H1 (cell line): ENCODE measurements at regions not wholly inside any gene's neighbourhood (a gene's known extent, or its start where the extent isn't known, plus 50 kb on each side); places are given as distances from the start of the nearest gene placed in this dataset.

Source experiments
- CTCF ChIA-PET: fragments of 300-600 bp; sonication (Branson Sonifier 250); formaldehyde crosslinking; loops from one replicate; lab custom pipeline; 2021; ENCODE audit not compliant: partially characterized antibody; lab: Charles Lee
- POLR2A ChIA-PET: fragments of 300-600 bp; sonication (Branson Sonifier 250); formaldehyde crosslinking; loops from one replicate; lab custom pipeline; 2021; ENCODE audit warnings: inconsistent platforms; ENCODE audit not compliant: partially characterized antibody; lab: Charles Lee
- DNase-seq, 2 experiments: peaks; one replicate each; pipeline versions ENCODE4 v3.0.0 to v3.0.0-alpha.2; 2010 to 2022; ENCODE audit warnings: low spot score in 2 of 2, low read depth in 1 of 2, mixed read lengths in 1 of 2
- FAIRE-seq: peaks from 2 replicates; lab custom pipeline; 2011; peaks lifted over from hg19 to GRCh38; lab: Jason Lieb, UNC
- H2AFZ ChIP-seq: 2 replicates; pipeline ENCODE4 v1.8.1; 2012; ENCODE audit warnings: low read length, inconsistent platforms
- H2AK5ac ChIP-seq: 2 replicates; pipeline ENCODE4 v1.6.1; 2013; ENCODE audit warnings: low read depth, low read length
- H2BK120ac ChIP-seq: replicated peaks from 2 replicates; pipeline ENCODE3; 2013; ENCODE audit warnings: low read depth, low read length, inconsistent platforms
- H2BK12ac ChIP-seq: 2 replicates; pipeline ENCODE4 v1.6.1; 2013; ENCODE audit warnings: low read depth, low read length
- H2BK15ac ChIP-seq: 2 replicates; pipeline ENCODE4 v1.6.1; 2013; ENCODE audit warnings: low read length
- H2BK20ac ChIP-seq: 2 replicates; pipeline ENCODE4 v1.6.1; 2013; ENCODE audit warnings: low read length
- H2BK5ac ChIP-seq: 2 replicates; pipeline ENCODE4 v1.6.1; 2013; ENCODE audit warnings: low read depth, low read length
- H3K14ac ChIP-seq: 2 replicates; pipeline ENCODE4 v1.6.1; 2013; ENCODE audit warnings: inconsistent platforms; ENCODE audit not compliant: insufficient read length
- H3K18ac ChIP-seq: 2 replicates; pipeline ENCODE4 v1.6.1; 2013; ENCODE audit warnings: low read length; ENCODE audit errors: extremely low read depth
- H3K23ac ChIP-seq: 2 replicates; pipeline ENCODE4 v1.6.1; 2013; ENCODE audit warnings: inconsistent platforms; ENCODE audit not compliant: insufficient read length
- H3K23me2 ChIP-seq: 2 replicates; pipeline ENCODE4 v1.6.1; 2013; ENCODE audit warnings: low read depth, low read length
- H3K27ac ChIP-seq: 2 replicates; pipeline ENCODE4 v1.6.1; 2011; ENCODE audit warnings: low read depth, low read length, inconsistent platforms
- H3K27me3 ChIP-seq, 4 experiments: replicated peaks in 1 of 4; 1 replicate in 1 of 4; 2 replicates in 3 of 4; pipeline versions ENCODE4 v1.6.1 to v1.8.1; 2011 to 2013; ENCODE audit warnings: low read length in 3 of 4, mild to moderate bottlenecking in 3 of 4, inconsistent platforms in 2 of 4, mixed read lengths in 2 of 4, moderate library complexity in 1 of 4; ENCODE audit not compliant: control insufficient read depth in 3 of 4, insufficient read depth in 3 of 4; ENCODE audit errors: extremely low read depth in 1 of 4
- H3K36me3 ChIP-seq, 4 experiments: 2 replicates each; pipeline versions ENCODE4 v1.6.1 to v1.8.1; 2011 to 2013; ENCODE audit warnings: mild to moderate bottlenecking in 4 of 4, low read length in 3 of 4, moderate library complexity in 2 of 4, control low read depth in 1 of 4, inconsistent platforms in 1 of 4; ENCODE audit not compliant: insufficient read depth in 4 of 4, control insufficient read depth in 2 of 4
- H3K4ac ChIP-seq: replicated peaks from 2 replicates; pipeline ENCODE3; 2013; ENCODE audit warnings: low read length, low read depth, mixed read lengths, inconsistent platforms; ENCODE audit not compliant: insufficient read length
- H3K4me1 ChIP-seq, 4 experiments: replicated peaks in 1 of 4; 1 replicate in 1 of 4; 2 replicates in 3 of 4; pipeline versions ENCODE4 v1.6.1 to v1.8.1; 2011 to 2013; ENCODE audit warnings: low read length in 3 of 4, inconsistent platforms in 2 of 4, mixed read lengths in 1 of 4; ENCODE audit not compliant: insufficient read depth in 4 of 4, control insufficient read depth in 3 of 4
- H3K4me2 ChIP-seq, 2 experiments: 2 replicates each; pipeline versions ENCODE4 v1.6.1 to v1.8.1; 2011 to 2013; ENCODE audit warnings: low read depth in 2 of 2, low read length in 2 of 2, control low read depth in 1 of 2, inconsistent platforms in 1 of 2, mild to moderate bottlenecking in 1 of 2; ENCODE audit not compliant: insufficient read depth in 1 of 2
- H3K4me3 ChIP-seq, 4 experiments: fragments of 200-600, 300-600 bp in 1 of 4; sonication (generic), shearing (Covaris generic), sonication (Bioruptor Twin) in 1 of 4; 2 replicates each; pipeline versions ENCODE4 v1.5.1 to v1.8.1; 2011 to 2016; ENCODE audit warnings: low read length in 4 of 4, low read depth in 3 of 4, control low read depth in 2 of 4, inconsistent platforms in 2 of 4, mild to moderate bottlenecking in 2 of 4, mixed read lengths in 1 of 4, moderate library complexity in 1 of 4; ENCODE audit not compliant: insufficient read depth in 2 of 4; ENCODE audit errors: extremely low read depth in 1 of 4
- H3K56ac ChIP-seq: replicated peaks from 2 replicates; pipeline ENCODE3; 2013; ENCODE audit warnings: low read depth, mild to moderate bottlenecking, mixed read lengths, low read length, inconsistent platforms; ENCODE audit not compliant: insufficient read length
- H3K79me1 ChIP-seq: 2 replicates; pipeline ENCODE4 v1.6.1; 2013; ENCODE audit warnings: low read depth, low read length, control low read depth
- H3K79me2 ChIP-seq, 2 experiments: 2 replicates each; pipeline versions ENCODE4 v1.6.1 to v1.8.1; 2012 to 2013; ENCODE audit warnings: low read length in 2 of 2, mild to moderate bottlenecking in 2 of 2, inconsistent platforms in 1 of 2; ENCODE audit not compliant: insufficient read depth in 2 of 2, control insufficient read depth in 1 of 2
- H3K9ac ChIP-seq, 4 experiments: replicated peaks in 1 of 4; 1 replicate in 1 of 4; 2 replicates in 3 of 4; pipeline versions ENCODE4 v1.6.1 to v1.8.1; 2011 to 2013; ENCODE audit warnings: low read depth in 3 of 4, low read length in 3 of 4, control low read depth in 2 of 4, mild to moderate bottlenecking in 2 of 4, moderate library complexity in 2 of 4, inconsistent platforms in 1 of 4; ENCODE audit errors: extremely low read depth in 1 of 4
- H3K9me3 ChIP-seq, 2 experiments: 2 replicates each; pipeline versions ENCODE4 v1.6.1 to v1.8.1; 2012 to 2013; ENCODE audit warnings: mild to moderate bottlenecking in 2 of 2, moderate library complexity in 2 of 2, control low read depth in 1 of 2, inconsistent platforms in 1 of 2, low read depth in 1 of 2, low read length in 1 of 2, mixed read lengths in 1 of 2; ENCODE audit not compliant: insufficient read depth in 2 of 2
- H4K20me1 ChIP-seq, 2 experiments: replicated peaks in 1 of 2; 2 replicates each; pipeline versions ENCODE3 to v1.8.1; 2011 to 2013; ENCODE audit warnings: inconsistent platforms in 2 of 2, low read length in 2 of 2, mild to moderate bottlenecking in 1 of 2; ENCODE audit not compliant: insufficient read depth in 2 of 2, control insufficient read depth in 1 of 2
- H4K5ac ChIP-seq: 2 replicates; pipeline ENCODE4 v1.6.1; 2013; ENCODE audit warnings: low read length, low read depth, mixed read lengths, inconsistent platforms; ENCODE audit not compliant: insufficient read length
- H4K8ac ChIP-seq: 2 replicates; pipeline ENCODE4 v1.8.0; 2013; ENCODE audit warnings: mild to moderate bottlenecking, moderate library complexity, low read length, inconsistent platforms; ENCODE audit not compliant: insufficient read depth; ENCODE audit errors: extremely low read depth
- H4K91ac ChIP-seq: replicated peaks from 2 replicates; pipeline ENCODE3; 2013; ENCODE audit warnings: low read length, mixed read lengths, inconsistent platforms; ENCODE audit not compliant: insufficient read length
- CHD1 ChIP-seq: IDR thresholded peaks from 2 replicates; pipeline ENCODE4 v1.6.1; 2012; ENCODE audit warnings: low read depth, low read length, improper control_type of control experiment
- WGBS, 2 experiments: shearing (Covaris generic) in 1 of 2; methylation state at CpG; one replicate each; pipeline versions ENCODE4 v1.1.6 to v1.1.7; 2013 to 2015; ENCODE audit warnings: low lambda C conversion rate in 2 of 2, mixed read lengths in 2 of 2, inconsistent platforms in 1 of 2, low coverage in 1 of 2, missing lambda C conversion rate in 1 of 2; ENCODE audit not compliant: insufficient replicate concordance in 2 of 2, insufficient coverage in 1 of 2, insufficient read length in 1 of 2; ENCODE audit errors: extremely low coverage in 1 of 2, missing lambda C conversion rate in 1 of 2; 5-methylcytosine and 5-hydroxymethylcytosine counted together

DNA sequence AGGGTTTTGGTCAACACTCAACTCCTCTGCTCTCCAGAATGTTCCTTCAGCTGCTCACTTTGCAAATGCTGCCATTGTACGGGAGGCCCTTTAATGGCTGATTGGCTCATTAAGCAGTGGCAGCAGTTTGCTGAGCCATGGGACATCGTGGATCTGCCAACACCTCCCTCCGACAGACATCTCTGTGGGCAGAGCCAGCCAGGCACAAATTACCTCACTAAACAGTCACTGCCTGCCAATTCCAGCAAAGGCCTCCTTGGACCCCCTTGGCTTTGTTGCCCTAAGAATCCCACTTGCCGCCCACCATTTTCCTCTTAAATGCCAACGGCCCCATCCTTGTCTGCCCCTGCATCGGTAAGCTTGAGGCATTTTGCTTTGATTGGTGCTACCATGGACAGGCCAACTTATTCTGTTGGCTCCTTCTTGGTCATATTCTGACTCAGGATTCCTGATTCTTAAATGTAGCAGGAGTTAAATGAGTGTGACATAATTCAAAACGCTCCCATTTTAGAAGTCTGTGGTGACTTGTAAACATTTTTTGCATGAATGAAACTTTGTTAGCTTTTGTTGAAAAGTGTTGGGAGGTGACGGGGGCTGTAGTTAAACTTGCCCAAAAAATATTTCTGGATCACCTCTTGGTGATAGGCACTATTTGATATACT is 57.5 kb upstream of the LMO2 start:
- no peak for FAIRE-seq
- no peaks in the 10 kb centered on the region for H3K79me2 ChIP-seq
- no peaks in the 10 kb centered on the region for H4K20me1 ChIP-seq
- no peak overlapping the region for H4K8ac ChIP-seq
- H2BK120ac ChIP-seq, result no peak overlapping the region
- no peaks in the 10 kb centered on the region for H3K36me3 ChIP-seq
- H2BK5ac ChIP-seq, result no peak overlapping the region
- no peak overlapping the region for H3K9ac ChIP-seq
- no peak overlapping the region for H3K4ac ChIP-seq
- H2BK20ac ChIP-seq, result no peak overlapping the region
- H3K14ac ChIP-seq, result no peak overlapping the region
- no peak overlapping the region for H4K5ac ChIP-seq
- no peak overlapping the region for H3K18ac ChIP-seq
- no peak for DNase-seq
- H3K79me1 ChIP-seq, result no peaks in the 10 kb centered on the region
- H2BK12ac ChIP-seq, result no peak overlapping the region
- H3K27ac ChIP-seq, result no peak overlapping the region
- H3K4me2 ChIP-seq, result no peak overlapping the region
- peaks cover 0 to 2% (median 0%) of the 10 kb centered on the region in 4 experiments; a peak in 1 of 7 replicates for H3K27me3 ChIP-seq
- CTCF ChIA-PET, result no interaction called here
- H3K9me3 ChIP-seq, result no peaks in the 10 kb centered on the region
- peaks cover 2% of the 10 kb centered on the region; the same call in 1 of the 2 replicates for H3K23me2 ChIP-seq
- no peak overlapping the region for H3K56ac ChIP-seq
- TF ChIP-seq CHD1, result no peak
- H3K4me3 ChIP-seq, result no peak overlapping the region
- H2AFZ ChIP-seq, result no peak overlapping the region; the same call in 1 of the 2 replicates
- H4K91ac ChIP-seq, result no peak overlapping the region
- POLR2A ChIA-PET, result no interaction called here
- no peaks in the 10 kb centered on the region for H3K4me1 ChIP-seq
- WGBS, 2 experiments, result 89% methylated on average over 8 of the region's 8 CpGs; no CpG with 5 or more reads in 1 of the 2 experiments
- no peak overlapping the region for H2AK5ac ChIP-seq
- no peak overlapping the region for H3K23ac ChIP-seq
- H2BK15ac ChIP-seq, result no peak overlapping the region
